Astrocyte of the hippocampus (primary cell): ENCODE measurements at regions not wholly inside any gene's neighbourhood (a gene's known extent, or its start where the extent isn't known, plus 50 kb on each side); places are given as distances from the start of the nearest gene placed in this dataset.
A peak's percentile ranks its signal among the peaks of the same experiment; 100 is the strongest.
"Not testable (repeated sequence)": the region's sequence is repeated elsewhere in the genome, so short reads cannot be mapped to it uniquely, and the experiment has no call there.

ENCODE experiments used
- DNase-seq: peaks from one replicate; pipeline ENCODE4 v3.0.0; 2011; ENCODE audit warnings: low read depth, low spot score

DNA sequence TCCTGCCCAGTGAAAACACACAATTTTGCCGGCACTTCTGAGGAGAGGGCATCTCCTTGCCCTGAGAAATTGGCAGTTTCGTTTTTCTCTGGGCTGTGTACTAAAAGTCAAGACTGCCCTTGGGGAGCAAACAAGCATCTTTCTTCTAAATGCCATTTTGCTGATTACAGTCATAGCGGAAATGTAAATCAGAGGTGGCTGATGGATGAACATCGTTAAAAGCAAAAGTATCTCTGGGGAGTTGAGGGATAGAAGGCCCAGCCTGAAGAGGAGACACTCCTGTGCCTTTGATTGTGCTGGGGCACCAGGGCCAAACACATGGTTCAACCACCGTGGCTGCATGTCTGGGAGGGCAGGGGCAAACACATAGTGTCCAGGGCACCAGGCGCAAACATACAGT lies 49.8 kb downstream of the ABCC12 start:
- DNase-seq, result no peak

DNA sequence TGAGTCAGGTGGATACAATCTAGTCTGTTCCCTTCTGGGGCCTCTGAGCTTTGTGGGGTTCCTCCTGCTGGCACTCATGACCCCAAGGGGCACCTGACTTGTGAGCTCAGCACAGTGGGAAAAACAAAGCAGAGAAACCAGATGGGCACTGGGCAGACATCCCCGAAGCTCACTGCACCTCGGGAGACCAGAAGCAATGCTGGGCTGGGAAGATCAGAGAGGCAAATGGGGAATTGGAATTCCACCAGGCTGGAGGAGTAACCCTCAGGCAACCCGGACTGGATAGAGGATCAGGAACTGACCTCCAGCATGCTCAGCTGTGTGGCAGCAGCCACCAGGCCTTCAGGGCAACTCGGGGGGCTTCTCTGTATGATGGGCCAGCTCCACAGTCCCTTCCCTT lies 50.3 kb downstream of the ABCC12 start:
- DNase-seq, result no peak

DNA sequence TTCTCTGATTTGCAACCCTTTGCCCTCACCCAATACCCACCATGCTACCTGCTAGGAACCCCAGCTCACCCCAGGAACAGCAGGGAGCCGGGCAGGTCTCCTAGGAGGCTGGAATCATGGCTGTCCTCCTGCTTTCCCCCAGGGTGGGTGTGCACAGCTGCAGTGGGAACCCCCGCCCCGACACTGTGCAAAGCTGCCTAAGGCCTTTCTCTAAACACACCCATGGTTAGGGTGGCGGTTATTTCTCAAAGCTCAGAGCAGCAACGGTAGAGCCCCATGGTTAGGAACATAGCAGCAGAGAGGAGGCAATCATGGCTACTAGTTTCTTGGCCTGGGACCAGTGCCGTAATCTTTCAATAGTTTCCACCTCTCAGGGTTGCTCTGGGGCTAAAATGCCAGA lies 52.2 kb downstream of the ABCC12 start:
- DNase-seq, result no peak

DNA sequence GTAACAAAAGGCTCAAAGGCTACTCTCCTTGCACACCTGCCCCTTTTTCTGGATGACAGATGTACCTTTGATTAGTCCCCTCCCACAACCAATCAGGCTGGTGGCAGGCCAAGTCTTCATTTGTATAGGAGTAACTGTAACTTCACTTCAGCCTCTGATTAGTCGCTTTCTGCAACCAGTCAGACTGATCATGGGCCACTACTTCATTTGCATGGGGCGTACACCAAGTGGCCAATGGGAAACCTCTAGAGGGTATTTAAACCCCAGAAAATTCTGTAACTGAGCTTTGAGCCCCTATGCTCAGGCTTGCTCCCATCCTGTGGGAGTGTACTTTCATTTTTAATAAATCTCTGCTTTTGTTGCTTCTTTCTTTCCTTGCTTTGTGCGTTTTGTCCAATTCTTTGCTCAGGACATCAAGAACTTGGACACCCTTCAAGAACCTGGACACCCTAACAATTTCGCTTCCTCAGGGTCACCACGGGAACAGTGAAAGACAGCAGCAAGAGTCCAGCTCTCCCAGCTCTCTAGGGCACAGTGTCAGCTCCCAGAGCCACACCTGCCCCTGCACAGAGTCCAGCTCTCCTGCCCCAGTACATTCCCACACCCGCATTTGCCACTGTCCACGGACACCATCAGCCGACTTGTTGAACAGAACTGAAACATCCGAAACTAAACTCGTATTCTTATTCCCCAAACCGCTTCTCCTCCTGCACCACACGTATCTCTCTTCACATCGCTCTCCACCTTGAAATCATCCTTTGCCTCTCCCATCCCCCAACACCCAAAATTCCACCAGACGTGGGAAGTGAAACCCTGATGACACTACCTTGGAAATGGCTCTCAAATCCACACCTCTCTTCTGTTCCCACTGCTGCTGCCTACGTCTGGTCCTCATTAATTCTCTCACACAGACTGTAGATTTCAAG lies 53.4 kb downstream of the ABCC12 start:
- DNase-seq, result no peak

DNA sequence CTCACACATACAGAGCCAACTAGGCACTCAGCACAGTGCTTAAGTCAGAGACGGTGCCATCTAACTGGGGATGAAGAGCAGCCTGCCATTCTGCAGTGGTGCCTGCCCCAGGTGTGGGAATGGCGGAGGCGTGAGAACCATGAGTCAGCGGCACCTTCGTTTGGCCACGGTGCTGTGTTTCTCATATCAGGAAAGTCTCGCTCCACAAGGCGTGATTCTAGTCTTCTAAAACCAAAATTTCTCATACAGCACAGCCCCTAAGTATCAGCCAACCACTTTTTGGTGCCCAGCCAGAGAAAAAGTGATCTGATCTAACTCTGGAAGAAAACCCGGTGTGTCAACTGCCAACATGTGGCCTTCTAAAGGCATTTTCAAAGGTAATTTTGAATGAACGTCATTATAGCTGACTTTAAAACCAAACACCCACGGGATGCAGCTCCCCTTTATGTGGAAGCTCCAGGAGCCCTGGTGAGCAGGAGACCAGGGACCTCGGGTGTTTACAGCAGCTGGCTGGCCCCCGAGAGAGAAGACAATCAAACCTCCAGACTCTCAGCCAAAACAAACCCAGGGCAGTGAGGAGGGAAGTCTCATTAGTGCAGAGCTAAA lies 54.6 kb downstream of the ABCC12 start:
- peak; percentile 44 for DNase-seq

DNA sequence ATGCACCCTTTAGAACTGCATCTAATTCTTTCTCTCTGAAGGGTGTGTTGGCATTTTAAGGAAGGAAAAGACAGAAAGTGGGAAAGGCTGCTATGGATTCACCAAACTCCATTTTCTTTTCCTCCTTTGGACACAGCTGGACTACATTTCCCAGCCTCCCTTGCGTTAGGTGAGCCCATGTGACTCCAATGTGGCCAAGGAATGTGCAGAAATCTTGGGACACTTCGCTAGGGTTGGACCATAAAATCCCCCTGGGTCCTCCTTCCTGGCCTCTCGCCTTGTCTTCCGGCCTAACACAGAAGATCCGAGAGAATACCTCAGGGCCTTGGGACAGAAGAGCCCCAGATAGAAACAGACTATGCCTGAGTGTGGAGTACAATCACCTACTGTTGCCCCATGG lies 56.3 kb downstream of the ABCC12 start:
- DNase-seq, result no peak

DNA sequence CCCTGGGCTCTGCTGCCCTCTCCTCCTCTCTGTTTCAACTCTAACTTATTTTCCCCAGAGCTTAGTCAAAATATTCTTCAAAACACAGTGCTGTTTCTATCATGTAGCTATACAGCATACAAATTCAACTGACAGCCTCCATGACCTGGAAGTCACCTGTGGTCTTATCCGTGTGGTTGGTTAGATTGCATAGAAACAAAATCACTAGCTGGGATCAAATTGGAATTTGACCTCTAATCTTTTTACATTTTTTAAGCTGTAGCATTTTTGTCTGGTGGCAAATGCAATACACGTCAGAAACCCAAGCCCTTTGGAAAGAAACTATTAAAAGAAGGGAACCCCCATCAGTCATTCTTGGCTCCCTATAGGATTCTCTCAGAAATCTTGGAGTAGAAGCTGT lies 57.3 kb downstream of the ABCC12 start:
- no peak for DNase-seq

DNA sequence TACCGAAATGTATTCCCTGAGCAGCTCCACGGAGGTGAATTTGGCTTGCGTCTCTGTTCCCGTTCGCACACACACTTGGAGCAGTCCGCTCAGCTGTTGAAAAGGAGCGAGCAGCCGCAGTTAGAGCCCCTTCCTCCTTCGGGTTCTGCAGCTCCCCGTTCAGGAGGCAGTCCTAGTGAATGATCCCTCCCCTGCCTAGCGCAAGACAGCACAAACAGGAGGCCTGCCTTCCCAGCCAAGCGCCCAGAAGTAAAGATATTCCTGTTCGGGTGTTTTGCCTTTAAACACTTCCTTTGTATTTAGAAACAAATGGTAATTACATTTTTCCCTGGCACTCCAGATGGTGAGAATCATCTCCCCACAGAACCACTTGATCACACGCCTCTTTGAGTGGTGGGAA lies 64.7 kb downstream of the ABCC12 start:
- no peak for DNase-seq

DNA sequence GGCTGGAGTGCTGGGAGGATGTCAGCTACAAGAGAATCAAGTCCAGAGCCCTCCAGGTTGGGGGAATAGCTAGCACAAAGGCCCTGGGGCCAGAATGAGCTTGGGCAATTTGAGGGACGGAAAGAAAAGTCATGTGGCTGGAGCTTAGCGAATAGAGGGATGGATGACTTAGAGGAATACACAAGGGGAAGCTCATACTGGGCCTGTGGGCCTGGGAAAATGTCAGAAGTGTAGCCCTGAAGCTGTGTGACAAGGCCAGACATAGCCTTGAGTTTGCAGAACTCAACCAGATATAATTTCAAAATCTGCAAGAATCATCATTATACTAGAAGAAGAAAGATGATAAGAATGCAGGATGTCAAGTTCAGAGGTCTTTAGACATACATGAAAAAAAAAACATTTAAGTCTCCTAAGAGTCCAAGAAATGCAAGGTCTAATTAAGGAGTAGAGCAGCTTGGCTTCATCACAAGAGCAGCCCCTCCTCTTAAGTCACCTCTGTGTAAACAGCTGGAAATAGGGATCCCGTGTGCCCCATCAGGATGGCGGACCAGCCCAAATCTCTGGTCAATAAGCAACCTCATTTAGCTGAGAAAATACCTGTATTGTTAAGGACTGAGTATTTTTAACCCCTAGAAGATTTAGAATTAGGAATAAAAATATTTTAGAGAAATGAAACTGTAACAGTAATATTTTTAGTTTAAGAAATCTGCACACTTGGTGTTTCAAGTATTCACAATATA lies 66.6 kb downstream of the ABCC12 start:
- no peak for DNase-seq

DNA sequence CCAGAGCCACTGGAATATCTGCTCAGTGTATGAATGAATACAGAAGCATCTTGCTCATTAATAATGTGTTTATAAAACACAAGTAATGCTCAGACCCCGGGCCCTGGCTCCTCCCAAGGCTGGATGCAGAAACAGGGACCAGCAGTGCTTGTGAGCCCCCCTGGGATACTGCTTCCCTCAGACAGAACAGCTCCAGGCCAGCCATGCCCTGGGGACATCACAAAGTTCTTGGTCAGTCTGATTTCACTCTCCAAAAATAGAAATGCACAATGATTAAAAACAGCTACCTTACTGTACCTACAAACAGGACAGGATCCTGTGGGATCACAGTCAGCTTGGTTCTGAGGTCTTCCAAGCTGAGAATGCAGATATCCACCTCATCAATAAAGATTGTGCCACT lies 68.2 kb downstream of the ABCC12 start:
- DNase-seq, result no peak

DNA sequence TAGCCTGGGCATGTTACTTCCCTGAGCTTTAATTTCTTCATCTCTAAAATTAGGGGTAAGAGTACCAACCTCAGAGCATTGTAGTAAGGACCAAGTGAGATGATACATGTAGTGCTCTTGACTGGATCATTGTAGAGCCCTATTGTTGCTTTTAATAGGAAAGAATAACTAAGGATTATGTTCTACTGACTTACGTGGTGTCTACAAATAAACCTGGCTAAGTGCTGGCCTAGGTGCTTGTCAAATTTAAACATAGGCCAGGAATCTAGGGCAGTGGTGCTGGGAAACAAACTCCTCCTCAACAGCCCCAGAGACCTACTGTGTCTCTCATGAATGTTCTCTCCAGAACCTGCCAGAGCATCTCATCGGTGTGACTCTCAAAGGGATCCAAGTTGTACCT lies 69.4 kb downstream of the ABCC12 start:
- no peak for DNase-seq

DNA sequence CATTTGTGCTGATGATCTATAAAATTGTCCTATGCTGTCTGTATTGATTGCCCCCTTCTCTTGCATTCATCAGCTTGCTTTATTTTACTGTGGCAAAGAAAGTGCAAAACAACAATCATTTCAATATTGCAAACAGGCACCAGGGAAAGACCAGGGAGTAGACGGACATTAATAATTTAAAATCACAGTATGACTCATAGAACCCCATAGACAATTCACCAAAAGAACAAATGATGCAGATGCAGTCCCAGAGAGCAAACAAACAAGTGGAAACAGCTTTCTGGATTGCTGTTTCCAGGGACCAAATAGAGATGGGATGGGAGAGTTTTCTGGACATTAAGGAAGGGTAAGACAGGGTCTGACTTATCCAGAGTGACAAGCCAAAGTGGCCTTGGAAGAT lies 70.1 kb downstream of the ABCC12 start:
- DNase-seq, result no peak

DNA sequence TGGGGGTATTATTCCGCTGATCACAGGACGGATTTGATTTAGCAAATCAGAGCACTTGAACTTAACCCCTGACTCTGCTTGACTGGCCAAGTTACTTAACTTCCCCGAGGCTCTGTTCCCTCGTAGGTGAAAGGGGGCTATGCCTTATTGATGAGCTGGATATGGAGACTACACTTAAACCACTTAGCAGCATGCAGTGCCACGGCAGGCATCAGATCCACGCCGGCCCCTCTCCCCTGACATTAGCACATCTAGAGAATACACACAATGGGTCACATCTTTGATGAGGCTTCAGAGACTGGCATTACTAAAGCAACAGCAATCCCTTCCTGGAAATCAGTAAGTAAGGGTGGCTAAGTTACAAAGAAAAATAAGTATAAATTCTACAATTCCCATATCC lies 71.0 kb downstream of the ABCC12 start:
- DNase-seq, result no peak

DNA sequence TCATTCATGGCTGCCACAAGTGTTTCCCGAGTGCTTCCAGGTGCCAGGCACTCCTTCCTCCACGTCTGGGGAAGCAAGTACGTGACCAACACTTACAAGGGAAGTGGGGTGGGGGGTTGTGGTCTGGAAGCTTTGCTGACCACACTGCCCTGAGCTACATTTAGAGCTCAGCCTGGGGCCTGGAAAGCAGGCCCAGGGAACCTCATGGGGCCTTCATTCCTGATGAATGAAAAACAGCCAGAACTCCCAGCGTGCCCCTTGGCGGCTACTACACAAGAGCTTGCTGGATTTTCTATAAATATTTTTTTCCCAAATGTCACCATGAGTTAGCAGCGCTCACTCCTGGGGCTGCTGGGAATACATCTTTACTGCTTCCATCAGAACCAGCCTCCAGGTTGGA lies 73.3 kb downstream of the ABCC12 start:
- DNase-seq, result peak; percentile 68

DNA sequence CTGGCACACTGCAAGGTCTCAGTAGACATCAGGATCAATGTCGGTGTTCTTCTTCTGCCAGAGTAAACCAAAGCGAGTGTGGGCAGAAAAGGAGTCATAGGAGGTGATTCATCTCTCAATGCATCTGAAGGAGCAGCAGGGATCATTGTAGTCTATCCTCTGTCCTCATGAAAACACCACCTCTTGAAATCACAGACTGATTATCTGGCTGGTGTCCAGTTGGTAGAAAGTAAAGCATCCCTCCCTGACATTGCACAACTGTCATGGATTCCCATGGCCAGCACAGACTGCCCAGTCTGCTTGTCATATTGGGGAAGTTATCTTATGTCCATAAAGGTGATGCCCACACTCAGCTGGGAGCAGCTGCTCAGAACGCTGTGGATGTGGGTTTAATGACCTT lies 74.1 kb downstream of the ABCC12 start:
- peak; percentile 60 for DNase-seq

DNA sequence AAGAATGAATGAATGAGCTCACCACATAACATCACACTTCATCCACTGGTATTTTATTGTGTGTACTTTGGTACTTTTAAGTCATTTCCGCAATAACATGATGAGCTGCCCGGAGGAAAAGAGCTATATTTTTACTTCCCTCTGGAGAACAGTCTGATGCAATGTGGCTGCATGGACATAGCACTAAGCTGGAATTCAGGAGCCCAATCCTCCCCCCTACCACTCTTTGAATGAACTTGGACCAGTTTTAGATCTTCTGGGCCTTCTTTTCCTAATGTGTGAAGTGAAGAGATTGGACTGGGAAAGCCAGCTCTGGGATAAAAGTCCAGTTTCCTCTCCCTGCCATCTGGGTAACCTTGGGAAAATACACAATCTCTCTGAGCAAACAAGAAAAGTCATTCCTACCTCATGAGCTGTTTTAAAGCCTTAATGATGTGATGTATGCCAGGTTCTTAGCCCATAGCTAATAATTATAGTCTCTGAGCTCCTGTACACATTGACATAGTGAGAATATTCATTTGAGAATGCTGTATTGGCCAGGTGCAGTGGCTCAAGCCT lies 79.3 kb downstream of the ABCC12 start:
- peak; percentile 53 for DNase-seq

DNA sequence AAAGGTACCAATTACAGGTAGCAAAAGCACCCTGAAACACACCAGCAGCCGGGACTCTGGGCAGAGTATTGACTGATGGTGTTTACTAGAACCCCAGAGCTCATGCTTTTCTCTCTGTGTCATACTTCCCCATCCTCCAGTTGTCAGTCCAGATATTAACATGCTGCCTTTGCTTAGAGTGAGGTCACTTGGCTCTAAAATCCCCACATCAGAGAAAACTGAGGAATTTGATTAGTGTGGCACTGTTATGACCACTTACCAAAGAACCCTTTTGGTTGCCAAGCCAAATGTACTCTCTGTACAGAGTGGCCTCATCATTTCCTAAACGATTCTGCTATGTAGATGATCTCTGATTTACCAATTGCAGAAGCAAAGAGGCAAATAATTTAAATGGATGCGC lies 80.4 kb downstream of the ABCC12 start:
- peak; percentile 87 for DNase-seq

DNA sequence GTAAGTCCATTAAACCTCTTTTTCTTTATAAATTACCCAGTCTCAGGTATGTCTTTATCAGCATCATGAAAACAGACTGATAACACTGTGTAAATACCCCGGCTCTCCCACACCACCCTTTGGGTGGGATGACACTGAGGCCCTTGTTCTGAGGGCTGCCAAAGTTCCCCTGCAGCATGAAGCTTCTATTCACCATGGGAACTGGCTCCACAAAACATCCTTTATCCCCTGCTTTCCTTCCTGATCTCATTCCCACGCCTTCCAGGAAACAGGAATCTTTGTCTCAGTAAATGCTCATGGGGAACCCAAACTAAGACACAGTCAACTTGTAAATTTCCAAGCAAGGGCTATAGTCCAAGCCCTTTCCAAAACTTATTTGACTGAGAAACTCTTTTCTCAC lies 88.4 kb downstream of the ABCC12 start:
- DNase-seq, result no peak

DNA sequence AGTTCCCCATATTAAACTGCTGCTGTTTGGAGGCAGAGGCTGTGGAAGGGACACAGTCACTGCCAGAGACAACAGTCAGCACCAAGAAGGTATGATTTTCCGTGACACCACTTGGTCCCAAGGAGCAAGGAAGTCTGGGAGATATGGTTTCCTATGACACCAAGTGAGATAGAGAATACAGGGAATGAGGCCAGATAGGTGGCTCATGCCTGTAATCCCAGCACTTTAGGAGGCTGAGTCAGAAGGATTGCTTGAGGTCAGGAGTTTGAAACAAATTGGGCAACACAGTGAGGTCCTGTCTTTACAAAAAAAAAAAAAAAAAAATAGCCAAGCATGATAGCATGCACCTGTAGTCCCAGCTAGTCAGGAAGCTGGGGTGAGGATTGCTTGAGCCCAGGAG lies 90.8 kb downstream of the ABCC12 start:
- no peak for DNase-seq

DNA sequence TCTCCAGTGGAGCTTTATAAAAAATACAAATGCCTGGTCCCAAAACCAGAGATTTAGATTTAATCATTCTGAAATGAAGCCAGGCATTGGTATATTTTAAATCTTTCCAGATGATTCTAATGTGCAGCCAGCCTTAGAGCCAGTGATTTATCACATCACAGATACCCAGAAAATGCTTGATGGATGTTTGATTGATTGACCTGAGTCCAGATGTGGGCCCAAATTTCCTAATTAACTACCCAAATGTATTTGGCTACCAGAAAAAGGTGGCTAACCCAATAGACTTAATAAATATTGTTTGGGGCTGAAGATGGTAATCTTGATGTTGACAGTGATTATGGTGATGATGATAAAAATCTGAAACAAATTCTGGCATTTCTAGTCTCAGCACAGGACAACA lies 93.1 kb downstream of the ABCC12 start:
- no peak for DNase-seq

DNA sequence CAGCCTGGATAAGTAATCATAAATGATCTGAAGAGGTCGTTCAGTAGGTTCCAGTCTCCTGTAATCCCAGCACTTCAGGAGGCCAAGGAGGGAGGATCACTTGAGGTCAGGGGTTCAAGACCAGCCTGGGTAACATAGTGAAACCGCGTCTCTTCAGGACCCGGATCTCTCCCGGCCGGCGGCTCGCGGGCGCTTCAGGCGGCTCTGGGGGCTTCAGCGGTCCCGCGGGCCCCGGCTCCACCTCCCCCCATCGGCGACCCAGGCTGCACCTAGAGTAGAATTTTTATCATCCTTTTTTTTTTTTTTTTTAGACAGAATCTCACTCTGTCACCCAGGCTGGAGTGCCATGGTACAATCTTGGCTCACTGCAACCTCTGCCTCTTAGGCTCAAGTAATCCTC lies 95.9 kb downstream of the ABCC12 start:
- no peak for DNase-seq

DNA sequence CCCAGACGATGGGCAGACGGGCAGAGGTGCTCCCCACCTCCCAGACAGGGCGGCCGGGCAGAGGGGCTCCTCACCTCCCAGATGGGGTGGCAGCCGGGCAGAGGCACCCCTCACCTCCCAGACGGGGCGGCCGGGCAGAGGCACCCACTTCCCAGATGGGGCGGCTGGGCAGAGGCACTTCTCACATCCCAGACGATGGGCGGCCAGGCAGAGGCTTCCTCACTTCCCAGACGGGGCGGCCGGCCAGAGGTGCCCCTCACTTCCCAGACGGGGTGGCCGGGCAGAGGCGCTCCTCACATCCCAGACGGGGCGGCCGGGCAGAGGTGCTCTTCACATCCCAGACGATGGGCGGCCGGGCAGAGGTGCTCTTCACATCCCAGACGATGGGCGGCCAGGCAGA lies 96.6 kb downstream of the ABCC12 start:
- not testable (repeated sequence) for DNase-seq
